Trophoblast cell (in vitro differentiated cells and primary cell): ENCODE measurements at regions not wholly inside any gene's neighbourhood (a gene's known extent, or its start where the extent isn't known, plus 50 kb on each side); places are given as distances from the start of the nearest gene placed in this dataset.

ENCODE experiments used
- DNase-seq, 2 donors: peaks; one replicate each; pipeline ENCODE4 v3.0.0-alpha.2; 2016
- H2AFZ ChIP-seq: 2 replicates; pipeline ENCODE4 v1.6.1; 2013; ENCODE audit warnings: low read length, moderate library complexity, mild to moderate bottlenecking; ENCODE audit not compliant: insufficient read depth, poor library complexity
- H2AK5ac ChIP-seq: 2 replicates; pipeline ENCODE4 v1.6.1; 2013; ENCODE audit warnings: mild to moderate bottlenecking, low read length
- H2BK120ac ChIP-seq: 2 replicates; pipeline ENCODE4 v1.6.1; 2013; ENCODE audit warnings: low read length, mild to moderate bottlenecking, moderate library complexity; ENCODE audit not compliant: insufficient read depth, poor library complexity
- H2BK12ac ChIP-seq: 2 replicates; pipeline ENCODE4 v1.6.1; 2013; ENCODE audit warnings: mild to moderate bottlenecking, low read length, moderate library complexity
- H2BK5ac ChIP-seq: 2 replicates; pipeline ENCODE4 v1.6.1; 2013; ENCODE audit warnings: low read length, low read depth, moderate library complexity, mild to moderate bottlenecking; ENCODE audit not compliant: poor library complexity
- H3K14ac ChIP-seq: 2 replicates; pipeline ENCODE4 v1.6.1; 2013; ENCODE audit warnings: mild to moderate bottlenecking, low read length
- H3K18ac ChIP-seq: 2 replicates; pipeline ENCODE4 v1.6.1; 2013; ENCODE audit warnings: mild to moderate bottlenecking, low read length
- H3K23ac ChIP-seq: 2 replicates; pipeline ENCODE4 v1.6.1; 2013; ENCODE audit warnings: low read length
- H3K27ac ChIP-seq: 2 replicates; pipeline ENCODE4 v1.5.1; 2013; ENCODE audit warnings: low read depth, mild to moderate bottlenecking, inconsistent platforms, low read length, moderate library complexity
- H3K27me3 ChIP-seq: 2 replicates; pipeline ENCODE4 v1.6.1; 2013; ENCODE audit warnings: inconsistent platforms, mild to moderate bottlenecking, low read length, moderate library complexity; ENCODE audit not compliant: insufficient read depth
- H3K36me3 ChIP-seq, 2 experiments: 1 replicate in 1 of 2; 2 replicates in 1 of 2; pipeline ENCODE4 v1.6.1; 2013; ENCODE audit warnings: low read length in 2 of 2, mild to moderate bottlenecking in 2 of 2, moderate library complexity in 1 of 2; ENCODE audit not compliant: insufficient read depth in 2 of 2, control insufficient read depth in 1 of 2
- H3K4ac ChIP-seq: 2 replicates; pipeline ENCODE4 v1.6.1; 2013; ENCODE audit warnings: low read depth, mild to moderate bottlenecking, low read length, moderate library complexity
- H3K4me1 ChIP-seq, 2 experiments: 1 replicate in 1 of 2; 2 replicates in 1 of 2; pipeline ENCODE4 v1.6.1; 2013; ENCODE audit warnings: low read length in 2 of 2, mild to moderate bottlenecking in 2 of 2, moderate library complexity in 1 of 2; ENCODE audit not compliant: insufficient read depth in 2 of 2, control insufficient read depth in 1 of 2
- H3K4me2 ChIP-seq: 2 replicates; pipeline ENCODE4 v1.6.1; 2013; ENCODE audit warnings: inconsistent platforms, mild to moderate bottlenecking, low read length, moderate library complexity
- H3K4me3 ChIP-seq: 2 replicates; pipeline ENCODE4 v1.5.1; 2013; ENCODE audit warnings: mild to moderate bottlenecking, low read depth, low read length, inconsistent platforms
- H3K79me1 ChIP-seq: one replicate; pipeline ENCODE4 v1.6.1; 2013; ENCODE audit warnings: low read length
- H3K79me2 ChIP-seq: 2 replicates; pipeline ENCODE4 v1.6.1; 2013; ENCODE audit warnings: low read length, mild to moderate bottlenecking; ENCODE audit not compliant: control insufficient read depth, insufficient read depth, poor library complexity
- H3K9ac ChIP-seq: 2 replicates; pipeline ENCODE4 v1.6.1; 2013; ENCODE audit warnings: mild to moderate bottlenecking, low read length
- H3K9me3 ChIP-seq: 2 replicates; pipeline ENCODE4 v1.6.1; 2013; ENCODE audit warnings: low read depth, mild to moderate bottlenecking, control low read depth, inconsistent platforms, low read length; ENCODE audit not compliant: insufficient read depth
- H4K12ac ChIP-seq: 2 replicates; pipeline ENCODE4 v1.6.1; 2013; ENCODE audit warnings: low read depth, mild to moderate bottlenecking, low read length, moderate library complexity
- H4K8ac ChIP-seq: 2 replicates; pipeline ENCODE4 v1.6.1; 2013; ENCODE audit warnings: low read depth, mild to moderate bottlenecking, low read length, moderate library complexity
- H4K91ac ChIP-seq: one replicate; pipeline ENCODE4 v1.6.1; 2013; ENCODE audit warnings: low read depth, mild to moderate bottlenecking, low read length, moderate library complexity
- WGBS: extraction: QIAGEN DNeasy Blood & Tissue Kit; methylation state at CpG from one replicate; pipeline ENCODE4 v1.1.7; 2013; ENCODE audit warnings: missing lambda C conversion rate; ENCODE audit not compliant: insufficient read length, insufficient coverage; ENCODE audit errors: extremely low coverage; 5-methylcytosine and 5-hydroxymethylcytosine counted together

GRCh38 chr10:25725917-25726716 lies 207.9 kb upstream of the MYO3A start:
- Histone ChIP-seq H3K9me3 (no peaks in the 10 kb centered on the region), H3K79me2 (no peaks in the 10 kb centered on the region), H3K27ac (no peak overlapping the region), H2BK5ac (no peak overlapping the region), H2AFZ (no peak overlapping the region), H3K4me3 (no peak overlapping the region), H4K8ac (no peak overlapping the region), H2BK12ac (no peak overlapping the region), H4K12ac (no peak overlapping the region), H2BK120ac (no peak overlapping the region), H4K91ac (no peak overlapping the region), H3K9ac (no peak overlapping the region), H3K4me2 (no peak overlapping the region), H2AK5ac (no peak overlapping the region), H3K18ac (no peak overlapping the region), H3K36me3 (no peaks in the 10 kb centered on the region), H3K4me1 (peaks cover 0 to 4% of the 10 kb centered on the region in 2 experiments), H3K79me1 (no peaks in the 10 kb centered on the region), H3K23ac (no peak overlapping the region), H3K14ac (no peak overlapping the region), H3K27me3 (no peaks in the 10 kb centered on the region), H3K4ac (no peak overlapping the region)
- WGBS: 100% methylated on average over 1 of the region's 6 CpGs
- DNase-seq: peak; percentile 48 to 89

GRCh38 chr10:25738776-25739175 lies 195.3 kb upstream of the MYO3A start:
- Histone ChIP-seq H3K23ac (no peak overlapping the region), H2AK5ac (no peak overlapping the region)

GRCh38 chr10:25743832-25744231 lies 190.2 kb upstream of the MYO3A start:
- Histone ChIP-seq H3K9me3 (no peaks in the 10 kb centered on the region), H3K27ac (no peak overlapping the region), H3K9ac (no peak overlapping the region), H2BK12ac (no peak overlapping the region), H3K14ac (no peak overlapping the region), H2BK5ac (no peak overlapping the region), H4K8ac (no peak overlapping the region), H3K4ac (no peak overlapping the region), H3K4me1 (no peaks in the 10 kb centered on the region), H3K23ac (no peak overlapping the region), H3K79me1 (no peaks in the 10 kb centered on the region), H3K27me3 (no peaks in the 10 kb centered on the region), H3K36me3 (no peaks in the 10 kb centered on the region), H2BK120ac (no peak overlapping the region), H3K79me2 (no peaks in the 10 kb centered on the region), H4K91ac (no peak overlapping the region), H3K4me2 (no peak overlapping the region), H3K18ac (no peak overlapping the region), H4K12ac (no peak overlapping the region), H2AFZ (no peak overlapping the region), H3K4me3 (no peak overlapping the region), H2AK5ac (no peak overlapping the region)
- no CpG with 5 or more reads among the region's 3 CpGs for WGBS
- no peak for DNase-seq

More at GRCh38 chr10:25738776-25739175, 195.3 kb upstream of the MYO3A start:
- Histone ChIP-seq H3K27me3 (no peaks in the 10 kb centered on the region), H3K18ac (no peak overlapping the region), H3K4me1 (no peaks in the 10 kb centered on the region), H3K27ac (no peak overlapping the region), H3K4me2 (no peak overlapping the region), H3K4ac (no peak overlapping the region), H3K9ac (no peak overlapping the region), H3K36me3 (no peaks in the 10 kb centered on the region), H2BK12ac (no peak overlapping the region), H2BK120ac (no peak overlapping the region), H2BK5ac (no peak overlapping the region), H3K79me1 (no peaks in the 10 kb centered on the region), H4K91ac (no peak overlapping the region), H3K4me3 (no peak overlapping the region), H3K79me2 (no peaks in the 10 kb centered on the region), H3K9me3 (no peaks in the 10 kb centered on the region), H2AFZ (no peak overlapping the region), H4K12ac (no peak overlapping the region), H3K14ac (no peak overlapping the region), H4K8ac (no peak overlapping the region)
- WGBS: no CpG with 5 or more reads among the region's 4 CpGs
- DNase-seq: peak; percentile 27 to 74

GRCh38 chr10:25744574-25744973 lies 189.5 kb upstream of the MYO3A start:
- Histone ChIP-seq H4K91ac (no peak overlapping the region), H3K23ac (no peak overlapping the region), H4K12ac (no peak overlapping the region), H2BK120ac (no peak overlapping the region), H3K4ac (no peak overlapping the region), H3K27me3 (no peaks in the 10 kb centered on the region), H4K8ac (no peak overlapping the region), H3K18ac (no peak overlapping the region), H3K79me2 (no peaks in the 10 kb centered on the region), H3K14ac (no peak overlapping the region), H3K36me3 (no peaks in the 10 kb centered on the region), H3K79me1 (no peaks in the 10 kb centered on the region), H3K4me2 (no peak overlapping the region), H2BK5ac (no peak overlapping the region), H3K4me3 (no peak overlapping the region), H3K9me3 (no peaks in the 10 kb centered on the region), H3K4me1 (no peaks in the 10 kb centered on the region), H3K27ac (no peak overlapping the region), H2AK5ac (no peak overlapping the region), H2BK12ac (no peak overlapping the region), H3K9ac (no peak overlapping the region), H2AFZ (no peak overlapping the region)
- no peak for DNase-seq
